ENCODE measurements at regions not wholly inside any gene's neighbourhood (a gene's known extent, or its start where the extent isn't known, plus 50 kb on each side); places are given as distances from the start of the nearest gene placed in this dataset.

DNA sequence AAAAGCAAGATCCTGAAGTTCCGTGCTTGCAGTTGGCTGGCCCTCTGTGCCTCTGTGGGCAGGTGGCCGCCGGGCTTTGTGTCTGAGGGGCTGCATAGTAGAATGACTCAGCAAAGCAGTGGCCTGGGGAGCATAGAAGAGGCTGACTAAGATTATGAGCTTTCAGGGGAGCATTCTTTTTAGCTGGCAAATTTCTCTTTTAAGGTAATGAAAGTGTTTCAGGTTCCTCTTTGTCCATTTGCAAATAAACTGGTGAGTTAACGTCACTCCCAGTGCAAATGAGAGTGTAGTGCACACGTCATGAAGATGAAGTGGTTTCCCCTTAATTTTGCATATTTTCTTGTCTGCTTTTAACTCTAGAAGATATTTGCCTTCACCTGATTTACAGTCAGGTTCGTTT lies 98.6 kb downstream of the BCL2L11 start:
- no peak for DNase-seq

DNA sequence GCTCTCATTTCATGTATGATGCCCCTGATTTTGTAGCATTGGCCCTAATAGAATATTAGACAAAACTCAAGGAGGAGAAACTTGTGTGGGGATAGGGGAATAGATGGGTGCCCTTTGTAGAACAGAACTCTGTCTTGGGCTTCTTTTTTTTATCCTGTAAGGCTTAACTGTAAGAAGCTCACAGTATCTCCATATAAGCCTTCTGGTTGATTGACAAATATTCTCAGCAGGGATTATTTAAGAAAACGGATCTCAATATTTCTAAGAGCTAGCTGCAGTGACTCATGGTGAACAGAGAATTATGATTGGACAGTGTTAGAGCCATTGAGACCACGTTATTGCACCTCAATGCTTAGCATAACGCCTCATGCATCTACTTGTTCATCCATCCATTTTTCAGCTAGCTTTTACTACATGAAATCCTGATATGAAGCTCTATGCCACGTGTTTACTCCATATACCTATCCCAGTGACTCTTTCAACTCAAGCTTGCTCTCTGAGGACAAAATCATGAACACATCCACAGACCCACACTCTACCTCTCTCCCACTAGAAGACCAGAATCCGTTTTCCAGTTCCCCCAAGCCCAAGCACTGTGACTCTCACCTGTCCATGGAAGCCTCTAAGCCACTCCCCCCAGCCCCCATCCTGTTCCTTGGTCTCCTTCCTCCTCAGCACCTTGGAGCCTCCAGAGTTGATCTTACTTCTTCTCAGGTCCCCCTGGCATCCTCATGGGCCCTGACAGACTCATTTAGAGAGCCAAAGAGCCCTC lies 99.2 kb downstream of the BCL2L11 start:
- DNase-seq = no peak

DNA sequence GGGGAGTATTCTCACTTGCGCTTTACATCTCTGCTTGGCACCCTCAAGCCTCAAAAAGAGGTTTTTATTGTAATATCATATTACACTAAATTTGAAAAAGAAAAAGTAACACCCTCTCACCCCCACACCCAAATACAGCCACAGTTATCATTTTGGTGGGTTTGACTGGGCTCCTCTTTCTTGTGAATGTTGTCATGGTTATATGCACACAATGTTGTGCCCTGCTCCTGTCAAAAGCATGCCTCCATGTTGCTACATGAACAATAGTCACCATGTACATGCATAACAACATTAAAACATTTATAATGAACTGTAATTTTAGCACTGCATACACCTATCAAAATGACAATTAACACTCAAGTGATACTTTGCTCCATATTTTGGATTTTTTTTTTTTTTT lies 100.2 kb downstream of the BCL2L11 start:
- no peak for DNase-seq

DNA sequence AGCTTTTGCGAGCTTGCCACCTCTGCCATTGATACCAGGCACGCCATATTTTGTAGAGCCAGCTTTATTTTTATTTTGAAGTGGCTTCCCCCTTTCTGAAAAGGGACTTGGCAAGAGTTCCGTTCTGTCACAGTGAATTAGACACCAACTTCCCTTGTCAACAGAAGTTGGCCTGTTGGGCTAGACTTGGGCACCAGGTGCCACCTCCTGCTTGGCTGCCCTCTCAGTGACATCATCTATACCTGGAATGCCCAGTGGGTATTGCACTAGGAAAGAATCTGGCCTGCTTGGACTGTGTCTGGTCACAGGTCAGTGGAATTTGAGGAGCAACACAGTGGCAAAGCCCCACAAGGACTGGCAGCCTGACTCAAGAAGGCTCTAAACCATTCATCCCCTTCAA lies 101.0 kb downstream of the BCL2L11 start:
- no peak for DNase-seq

DNA sequence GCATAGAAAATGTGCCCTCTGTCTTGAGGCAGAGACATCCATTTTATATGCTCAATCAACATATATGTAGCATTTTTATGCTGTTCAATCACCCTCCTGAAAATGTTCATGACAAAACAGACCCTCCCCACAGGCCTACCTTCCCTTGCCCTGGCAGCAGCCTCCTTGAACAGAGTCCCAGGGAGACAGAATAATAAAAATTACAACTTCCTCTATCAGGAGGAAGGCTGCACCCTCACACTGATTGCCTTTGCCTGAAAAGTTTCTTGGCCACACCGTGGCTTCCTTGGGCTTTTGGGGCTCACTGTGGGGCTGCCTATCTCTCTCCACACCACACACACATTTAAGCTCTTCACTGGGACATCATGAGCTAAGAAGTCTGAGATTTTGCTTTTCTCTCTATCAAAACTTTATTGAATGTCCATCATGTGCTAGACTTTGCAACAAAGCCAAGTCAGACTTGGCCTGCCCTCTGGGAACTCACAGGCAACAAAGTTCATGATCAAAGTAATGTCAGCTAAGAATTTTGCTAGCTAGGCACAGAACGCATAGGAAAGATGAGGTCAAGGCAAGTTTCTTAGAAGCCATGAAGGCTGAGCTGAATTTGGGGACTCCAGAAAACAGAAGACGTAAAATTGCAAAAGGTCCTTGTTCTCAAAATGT lies 101.6 kb downstream of the BCL2L11 start:
- no peak for DNase-seq

DNA sequence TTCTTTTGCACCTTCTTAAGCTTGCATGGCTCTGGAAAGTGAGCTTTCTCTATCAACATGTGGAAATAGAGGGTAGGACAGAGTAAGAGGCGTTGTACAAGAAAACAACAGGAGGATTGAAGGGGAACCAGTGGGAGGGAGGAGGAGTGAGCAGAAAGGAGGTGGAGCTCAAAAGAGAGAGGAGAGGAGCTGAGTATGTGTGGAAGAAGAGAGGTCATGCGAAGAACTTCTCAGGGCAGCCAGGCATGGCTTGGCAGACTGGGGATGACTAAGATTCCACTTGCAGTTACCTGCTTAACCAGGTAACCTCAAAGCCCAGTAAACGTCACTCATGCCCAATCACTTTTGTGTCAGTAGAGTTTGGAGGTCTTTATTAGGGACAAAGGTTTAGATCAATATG lies 105.1 kb downstream of the BCL2L11 start:
- DNase-seq = no peak

DNA sequence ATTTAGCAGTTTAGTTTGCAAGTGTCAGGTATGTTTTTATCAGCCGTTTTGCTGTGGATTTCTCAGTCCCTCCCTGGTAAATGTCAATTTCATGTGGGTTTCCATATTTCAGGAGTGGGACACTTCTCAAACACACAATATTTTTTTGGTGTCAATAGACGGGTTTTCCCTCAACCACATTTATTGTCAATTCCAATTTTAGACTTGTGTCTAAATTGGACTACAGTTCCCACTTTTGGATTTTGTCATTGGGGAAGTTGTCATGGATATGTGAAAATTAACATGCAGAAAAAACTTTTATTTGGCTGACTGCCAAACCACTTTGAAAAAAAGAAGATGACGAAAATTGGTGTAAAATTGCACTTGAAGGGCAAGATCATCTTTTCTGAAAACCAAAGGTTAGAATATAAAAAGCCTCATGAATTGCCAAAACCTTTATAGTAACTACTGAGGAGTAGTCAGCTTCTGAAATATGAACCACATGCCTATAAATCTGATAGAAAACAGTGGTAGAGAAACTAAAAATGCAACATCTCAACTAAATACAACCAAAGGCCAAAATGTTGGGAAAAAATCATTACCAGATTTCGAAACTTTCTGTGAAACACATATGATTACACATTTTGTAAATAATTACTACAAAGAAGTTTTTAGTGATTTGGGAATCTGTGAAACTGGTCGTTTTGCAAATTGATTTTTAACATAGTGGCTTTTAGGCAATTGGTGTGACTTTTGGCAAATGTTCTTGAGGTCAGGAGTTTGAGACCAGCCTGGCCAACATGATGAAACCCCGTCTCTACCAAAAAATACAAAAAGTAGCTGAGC lies 106.4 kb downstream of the BCL2L11 start:
- DNase-seq = no peak

DNA sequence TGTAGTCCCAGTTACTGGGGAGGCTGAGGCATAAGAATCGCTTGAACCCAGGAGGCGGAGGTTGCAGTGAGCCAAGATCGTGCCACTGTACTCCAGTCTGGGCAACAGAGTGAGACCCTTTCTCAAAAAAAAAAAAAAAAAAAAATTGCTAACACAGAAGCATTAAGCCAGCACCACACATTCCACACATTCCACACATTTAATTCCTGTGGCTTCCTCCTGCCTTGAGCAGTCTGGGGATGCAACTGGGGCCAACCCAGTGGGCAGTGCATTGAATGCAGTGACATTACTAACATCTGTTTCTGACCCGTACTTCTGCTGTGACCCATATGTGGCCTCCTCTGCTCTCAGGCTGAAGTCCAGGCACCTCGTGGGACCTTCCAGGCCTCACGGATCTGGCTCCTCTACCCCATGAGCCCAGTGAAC lies 107.0 kb downstream of the BCL2L11 start:
- DNase-seq = no peak

DNA sequence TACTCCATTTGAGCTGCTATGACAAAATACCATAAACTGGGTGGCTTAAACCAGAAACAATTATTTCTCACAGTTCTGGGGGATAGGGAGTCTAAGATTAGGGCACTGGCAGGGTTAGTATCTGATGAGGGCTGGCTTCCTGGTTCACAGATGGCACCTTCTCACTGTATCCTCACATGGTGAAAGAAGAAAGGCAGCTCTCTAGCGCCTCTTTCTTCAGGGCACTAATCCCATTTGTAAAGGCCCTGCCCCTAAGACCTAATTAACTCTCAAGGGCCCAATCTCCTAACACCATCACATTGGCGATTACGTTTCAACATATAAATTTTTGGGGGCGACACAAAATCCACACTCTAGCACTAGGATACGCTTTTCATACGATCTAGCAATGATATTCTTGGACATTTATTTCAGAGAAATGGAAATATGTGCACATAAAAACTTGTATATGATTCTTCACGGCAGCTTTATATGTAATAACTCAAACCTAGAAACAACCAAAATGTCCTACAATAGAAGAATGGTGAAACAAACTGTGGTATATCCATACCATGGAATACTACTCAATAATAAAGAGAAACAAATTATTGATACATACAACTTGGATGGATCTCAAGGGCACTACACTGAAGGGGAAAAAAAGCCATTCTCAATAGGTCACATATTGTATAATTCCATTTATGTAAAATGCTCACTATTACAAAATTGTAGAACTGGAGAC lies 111.0 kb downstream of the BCL2L11 start:
- no peak for DNase-seq

DNA sequence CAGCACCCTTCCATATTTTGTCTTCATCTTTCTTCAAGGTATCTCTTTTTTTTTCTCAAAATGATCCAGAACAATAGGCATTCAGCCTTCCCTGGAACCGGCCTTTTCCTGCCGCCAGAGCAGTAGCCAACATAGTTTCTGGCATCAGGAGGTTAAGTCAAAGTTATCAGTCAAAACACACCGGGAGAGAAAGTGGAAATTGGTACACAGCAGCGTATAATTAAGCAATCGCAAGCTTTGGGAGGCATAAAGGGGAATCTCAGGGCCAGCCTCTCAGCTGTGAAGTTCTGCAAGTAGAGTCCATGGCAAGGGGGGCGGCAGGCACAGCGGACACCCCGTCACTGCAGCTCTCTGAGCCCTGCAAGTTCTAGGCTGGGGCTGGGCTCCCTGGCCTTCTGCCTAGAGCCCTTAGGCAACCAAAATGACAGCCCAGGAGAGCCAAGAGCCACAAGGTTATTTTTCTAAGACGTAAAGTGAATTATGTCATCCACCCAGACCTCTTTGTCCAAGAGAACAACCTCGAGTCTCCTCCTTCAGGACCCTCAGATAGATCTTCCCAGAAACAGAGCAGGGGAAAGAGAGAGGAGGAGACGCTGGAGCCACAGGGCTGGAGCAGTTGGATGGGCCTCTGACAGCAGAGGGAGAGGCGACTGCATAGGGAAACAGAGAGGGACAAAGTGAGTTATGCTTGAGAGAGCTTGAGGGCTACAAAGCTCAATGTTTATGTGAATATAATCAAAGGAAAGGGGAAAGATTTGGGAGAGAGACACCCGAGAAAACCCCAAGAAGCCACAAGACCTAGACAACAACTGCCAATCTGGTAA lies 114.7 kb downstream of the BCL2L11 start:
- DNase-seq = no peak

DNA sequence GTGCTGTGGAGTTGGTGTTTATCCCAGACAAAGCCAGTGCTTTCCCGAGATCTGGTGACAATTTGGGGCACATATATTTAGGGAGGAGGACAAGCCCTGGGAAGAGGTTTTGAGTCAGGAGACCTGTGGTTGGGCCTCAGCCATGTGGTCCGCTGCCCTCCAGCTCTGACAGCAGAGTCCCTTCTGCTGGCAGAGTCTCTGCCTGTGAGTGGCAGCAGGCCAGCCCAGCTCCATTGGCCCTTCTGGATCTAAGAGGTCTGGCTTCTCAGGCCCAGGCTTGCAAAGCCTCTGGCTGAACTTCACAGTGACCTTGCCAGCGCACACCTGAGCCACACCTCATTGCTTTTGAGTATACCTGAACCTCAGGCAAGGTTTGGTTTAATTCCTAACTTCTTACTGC lies 115.3 kb downstream of the BCL2L11 start:
- no peak for DNase-seq

DNA sequence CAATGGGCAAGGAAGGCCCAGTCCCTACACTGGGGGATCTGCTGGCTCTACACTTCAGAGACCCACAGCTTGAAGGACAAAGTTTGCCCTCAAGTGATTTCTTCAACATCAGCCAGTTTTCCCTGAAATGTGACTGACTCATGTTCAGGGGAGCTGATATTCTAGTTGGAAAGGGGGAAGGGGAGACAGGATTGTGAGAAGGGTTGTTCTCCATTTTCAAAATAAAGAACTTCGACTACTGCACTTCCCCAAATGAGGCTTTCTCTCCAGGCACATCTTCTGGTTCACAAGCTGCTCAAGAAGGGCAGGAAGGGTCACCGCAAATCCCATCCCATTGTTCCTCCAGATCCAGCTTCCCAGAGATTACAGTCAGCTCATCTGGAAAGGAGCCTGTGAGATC lies 117.6 kb downstream of the BCL2L11 start:
- no peak for DNase-seq

DNA sequence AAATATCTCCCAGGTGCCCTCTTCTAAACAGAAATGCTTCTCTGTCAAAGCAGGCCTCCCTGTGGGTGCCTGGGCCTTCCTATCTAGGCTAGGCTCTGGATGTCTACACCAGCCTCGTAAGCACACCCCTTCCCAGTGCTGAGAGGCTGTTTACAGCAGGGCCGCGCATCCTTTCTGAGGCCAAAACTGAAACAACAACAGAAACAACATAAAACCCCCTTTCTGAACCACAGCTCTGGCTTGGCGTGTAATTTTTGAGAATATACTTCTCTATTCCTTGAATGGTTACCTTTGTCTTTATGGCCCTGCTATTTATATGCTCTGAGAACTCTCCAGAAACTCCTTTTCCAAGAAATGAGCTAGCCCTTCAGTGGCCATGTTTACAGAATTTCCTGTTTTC lies 118.4 kb downstream of the BCL2L11 start:
- DNase-seq = no peak

DNA sequence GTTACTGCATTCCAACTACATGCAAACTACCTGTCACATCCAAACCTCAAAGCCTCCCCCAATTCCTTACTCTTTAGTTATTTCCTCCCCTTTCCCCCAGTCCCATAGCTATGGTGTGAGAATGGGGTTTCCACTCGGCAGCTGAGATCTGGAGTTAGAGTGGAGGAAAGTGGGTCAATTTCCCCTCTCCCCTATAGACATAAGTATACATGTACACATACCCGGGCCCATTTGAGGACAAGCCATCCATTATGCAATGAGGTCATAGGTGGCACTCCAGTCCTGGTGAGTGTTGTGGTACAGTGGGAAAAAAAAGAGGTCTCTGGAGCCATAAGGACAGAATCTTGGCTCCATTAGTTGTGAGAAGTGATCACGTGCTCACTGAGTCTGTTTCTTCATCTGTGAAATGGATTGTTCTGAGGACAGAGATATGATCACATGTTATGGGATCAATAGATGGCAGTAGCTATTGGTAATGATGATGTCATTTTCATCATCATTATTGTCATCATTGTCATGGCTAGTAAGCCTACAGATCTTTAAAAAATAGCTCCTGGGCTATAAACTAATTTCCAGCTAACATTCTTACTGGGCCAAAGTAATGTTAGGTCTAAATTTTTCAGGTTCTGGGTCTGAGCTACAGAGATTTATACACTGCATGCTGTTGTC lies 119.0 kb downstream of the BCL2L11 start:
- DNase-seq = no peak

DNA sequence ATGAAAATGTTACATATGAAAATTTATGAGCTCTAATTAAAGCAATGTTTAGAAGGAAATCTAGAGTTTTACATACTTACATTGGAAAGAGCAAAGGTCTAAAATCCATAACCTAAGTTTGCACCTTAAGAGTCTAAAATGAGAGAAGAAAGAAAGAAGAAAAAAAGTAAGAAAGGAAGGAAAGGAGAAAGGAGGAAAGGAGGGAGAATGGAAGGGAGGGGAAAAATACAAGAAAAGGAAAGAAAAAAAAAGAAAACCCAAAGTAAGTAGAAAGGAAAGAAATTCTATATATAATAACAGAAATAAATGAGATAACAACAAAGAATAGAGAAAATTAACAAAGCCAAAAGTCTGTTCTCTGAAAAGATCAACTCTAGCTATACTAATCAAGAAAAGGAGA lies 122.6 kb downstream of the BCL2L11 start:
- DNase-seq = no peak

DNA sequence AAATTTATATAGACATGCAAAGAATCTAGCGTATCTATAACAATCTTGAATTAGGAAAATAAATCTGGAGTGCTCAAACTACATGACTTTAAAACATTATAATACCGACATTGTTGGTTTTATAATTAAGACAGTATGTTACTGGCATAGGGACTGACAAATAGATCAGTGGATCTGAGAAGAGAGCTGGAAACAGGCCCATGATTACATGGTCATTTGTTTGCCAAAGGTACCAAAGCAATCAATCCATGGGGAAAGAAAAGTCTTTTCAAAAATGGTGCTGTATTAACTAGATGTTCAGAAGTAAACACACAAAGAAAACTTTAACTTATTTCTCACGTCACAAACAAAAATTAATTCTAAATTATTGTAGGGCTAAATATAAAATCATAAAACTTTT lies 124.2 kb downstream of the BCL2L11 start:
- no peak for DNase-seq

DNA sequence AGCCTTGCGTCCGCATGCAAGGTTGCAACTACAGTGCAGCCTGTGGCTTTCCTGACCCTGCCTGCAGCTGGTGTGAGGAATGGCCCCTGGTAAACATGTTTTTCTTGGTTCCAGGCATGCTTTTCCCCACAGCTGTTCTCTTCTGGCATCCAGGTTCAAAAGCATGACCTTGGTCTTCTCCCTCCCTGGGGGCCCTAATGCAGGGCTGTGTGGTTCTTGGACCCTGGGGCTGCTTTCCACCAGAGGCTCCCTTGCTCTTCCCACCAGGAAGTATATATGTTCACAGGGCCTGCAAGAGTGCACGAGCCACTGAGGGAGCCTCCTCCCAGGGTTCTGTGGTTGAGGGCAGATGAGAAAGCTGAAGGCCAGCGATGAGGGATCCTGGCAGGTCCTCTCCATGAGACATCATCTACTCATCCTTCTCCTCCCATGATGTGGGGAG lies 125.9 kb downstream of the BCL2L11 start:
- DNase-seq = no peak

DNA sequence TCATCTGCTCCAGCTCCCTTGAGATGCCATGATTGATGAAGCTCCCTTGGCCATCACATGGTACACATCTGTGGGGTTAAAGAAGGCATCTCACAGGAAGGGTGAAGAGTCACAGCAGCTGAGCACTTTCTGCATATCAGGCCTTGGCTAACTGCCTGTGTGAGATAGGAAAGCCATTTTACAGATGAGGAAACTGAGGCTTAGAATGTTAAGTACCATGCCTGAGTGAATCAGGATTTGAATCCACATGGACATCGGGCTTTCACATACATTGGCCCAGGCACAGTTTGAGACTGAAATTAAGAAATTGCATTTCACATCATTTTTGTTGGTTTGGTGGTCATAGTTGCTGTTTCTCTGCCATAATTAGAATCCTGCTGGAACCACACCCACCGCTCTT lies 126.8 kb downstream of the BCL2L11 start:
- no peak for DNase-seq

DNA sequence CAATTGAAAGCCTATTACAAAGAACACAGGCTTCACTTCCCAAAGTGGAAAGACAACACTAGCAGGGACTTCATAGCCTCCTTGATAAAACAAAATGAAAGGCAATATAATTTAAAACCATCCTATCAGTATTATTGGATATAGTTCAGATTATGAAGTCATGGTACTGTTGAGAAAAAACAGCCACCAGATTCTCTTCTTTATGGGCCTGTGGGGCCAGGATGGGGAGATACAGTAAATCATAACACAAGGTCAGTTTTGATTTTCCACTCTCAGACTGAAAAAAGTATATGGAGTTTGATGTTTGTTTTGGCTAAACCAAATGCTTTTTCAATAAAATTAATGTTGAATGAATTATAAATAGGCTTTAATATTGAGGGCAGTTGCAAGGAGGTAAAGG lies 129.1 kb downstream of the BCL2L11 start:
- no peak for DNase-seq

DNA sequence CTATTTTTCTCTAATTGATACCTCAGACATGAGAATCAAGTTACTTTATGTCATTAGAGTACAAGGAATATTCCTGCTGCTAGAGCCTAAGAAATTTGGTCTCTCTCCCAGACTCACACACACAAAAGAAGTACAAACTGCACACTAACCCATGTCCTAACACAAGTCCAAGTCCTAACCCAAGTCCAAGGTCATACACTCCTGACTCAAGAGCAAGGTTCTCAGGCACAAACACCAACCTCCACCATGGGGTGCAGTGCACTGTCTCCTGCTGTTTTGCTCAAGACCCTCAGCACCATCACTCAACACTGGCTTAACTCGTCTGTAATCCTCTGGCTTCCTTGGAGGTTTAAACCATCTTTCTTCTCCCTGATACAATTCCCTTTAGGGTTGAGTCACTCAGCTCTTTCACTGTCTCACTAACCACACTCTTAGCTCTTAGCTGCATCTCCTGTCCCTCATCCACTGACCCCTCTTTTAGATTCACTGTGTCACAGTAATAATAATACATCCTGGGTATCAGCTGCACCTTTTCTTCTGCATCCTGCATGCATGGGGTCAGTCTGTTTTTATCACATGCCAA lies 129.8 kb downstream of the BCL2L11 start:
- no peak for DNase-seq
